ENCODE measurements at regions not wholly inside any gene's neighbourhood (a gene's known extent, or its start where the extent isn't known, plus 50 kb on each side); places are given as distances from the start of the nearest gene placed in this dataset.
"Not testable (repeated sequence)": the region's sequence is repeated elsewhere in the genome, so short reads cannot be mapped to it uniquely, and the experiment has no call there.

- not testable (repeated sequence) for TF ChIP-seq NFRKB (IDR thresholded peaks at IDR 0.05); FOXM1 (IDR thresholded peaks at IDR 0.05; ENCODE audit: borderline replicate concordance); LEF1 (IDR thresholded peaks at IDR 0.05; ENCODE audit: borderline replicate concordance)
- TF ChIP-seq, protein P1, sequence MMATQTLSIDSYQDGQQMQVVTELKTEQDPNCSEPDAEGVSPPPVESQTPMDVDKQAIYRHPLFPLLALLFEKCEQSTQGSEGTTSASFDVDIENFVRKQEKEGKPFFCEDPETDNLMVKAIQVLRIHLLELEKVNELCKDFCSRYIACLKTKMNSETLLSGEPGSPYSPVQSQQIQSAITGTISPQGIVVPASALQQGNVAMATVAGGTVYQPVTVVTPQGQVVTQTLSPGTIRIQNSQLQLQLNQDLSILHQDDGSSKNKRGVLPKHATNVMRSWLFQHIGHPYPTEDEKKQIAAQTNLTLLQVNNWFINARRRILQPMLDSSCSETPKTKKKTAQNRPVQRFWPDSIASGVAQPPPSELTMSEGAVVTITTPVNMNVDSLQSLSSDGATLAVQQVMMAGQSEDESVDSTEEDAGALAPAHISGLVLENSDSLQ (IDR thresholded peaks at IDR 0.05): not testable (repeated sequence)
These were observed 157.4 kb downstream of the CRLF3 start for GRCh38 chr17:30666838-30667656.
